ENCODE measurements at regions not wholly inside any gene's neighbourhood (a gene's known extent, or its start where the extent isn't known, plus 50 kb on each side); places are given as distances from the start of the nearest gene placed in this dataset.

- TF ChIP-seq, protein P1, sequence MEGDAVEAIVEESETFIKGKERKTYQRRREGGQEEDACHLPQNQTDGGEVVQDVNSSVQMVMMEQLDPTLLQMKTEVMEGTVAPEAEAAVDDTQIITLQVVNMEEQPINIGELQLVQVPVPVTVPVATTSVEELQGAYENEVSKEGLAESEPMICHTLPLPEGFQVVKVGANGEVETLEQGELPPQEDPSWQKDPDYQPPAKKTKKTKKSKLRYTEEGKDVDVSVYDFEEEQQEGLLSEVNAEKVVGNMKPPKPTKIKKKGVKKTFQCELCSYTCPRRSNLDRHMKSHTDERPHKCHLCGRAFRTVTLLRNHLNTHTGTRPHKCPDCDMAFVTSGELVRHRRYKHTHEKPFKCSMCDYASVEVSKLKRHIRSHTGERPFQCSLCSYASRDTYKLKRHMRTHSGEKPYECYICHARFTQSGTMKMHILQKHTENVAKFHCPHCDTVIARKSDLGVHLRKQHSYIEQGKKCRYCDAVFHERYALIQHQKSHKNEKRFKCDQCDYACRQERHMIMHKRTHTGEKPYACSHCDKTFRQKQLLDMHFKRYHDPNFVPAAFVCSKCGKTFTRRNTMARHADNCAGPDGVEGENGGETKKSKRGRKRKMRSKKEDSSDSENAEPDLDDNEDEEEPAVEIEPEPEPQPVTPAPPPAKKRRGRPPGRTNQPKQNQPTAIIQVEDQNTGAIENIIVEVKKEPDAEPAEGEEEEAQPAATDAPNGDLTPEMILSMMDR (IDR thresholded peaks at IDR 0.05; ENCODE audit: low read length): no peak
- TF ChIP-seq EZH2phosphoT487 (IDR thresholded peaks at IDR 0.05; ENCODE audit: low read length) (no peak), EZH2 (optimal IDR thresholded peaks at IDR 0.05; ENCODE audit: low read depth, low read length) (no peak)
These were observed 1178.7 kb upstream of the GBE1 start for GRCh38 chr3:82940124-82940523.

Measured in MM.1S (cell line).